B cell (primary cell): ENCODE measurements at regions not wholly inside any gene's neighbourhood (a gene's known extent, or its start where the extent isn't known, plus 50 kb on each side); places are given as distances from the start of the nearest gene placed in this dataset.

ENCODE experiments used
- ATAC-seq: fragments of 200-7000 bp; cut with Tn5 transposase; one replicate; pipeline ENCODE4 v1.10.0; 2021; ENCODE audit warnings: low read depth, mild to moderate bottlenecking, moderate number of reproducible peaks, moderate library complexity
- CTCF ChIA-PET: fragments of 350-600 bp; sonication (Branson Sonifier 250); formaldehyde crosslinking; loops from one replicate; lab custom pipeline; 2021; ENCODE audit warnings: antibody characterized with exemption, inconsistent platforms; lab: Charles Lee
- POLR2A ChIA-PET: fragments of 350-600 bp; sonication (Branson Sonifier 250); formaldehyde crosslinking; loops from one replicate; lab custom pipeline; 2021; ENCODE audit warnings: antibody characterized with exemption; lab: Charles Lee
- DNase-seq: peaks from one replicate; pipeline ENCODE4 v3.0.0; 2013
- H2AFZ ChIP-seq: 2 replicates; pipeline ENCODE4 v1.6.1; 2012; ENCODE audit warnings: mild to moderate bottlenecking, low read depth, low read length; ENCODE audit not compliant: insufficient read depth, poor library complexity, severe bottlenecking
- H3K27ac ChIP-seq, 2 donors: 1 replicate in 1 of 2; 2 replicates in 1 of 2; pipeline ENCODE4 v1.5.1; 2012 to 2013; ENCODE audit warnings: low read length in 2 of 2, mild to moderate bottlenecking in 2 of 2, moderate library complexity in 1 of 2
- H3K27me3 ChIP-seq, 4 experiments: fragments of 200-600 bp in 1 of 4; sonication (generic) in 1 of 4; replicated peaks in 1 of 4; 1 replicate in 2 of 4; 2 replicates in 2 of 4; pipeline versions ENCODE4 v1.6.1 to v1.7.0; 2013 to 2016; ENCODE audit warnings: low read length in 3 of 4, mild to moderate bottlenecking in 2 of 4, mixed read lengths in 1 of 4, moderate library complexity in 1 of 4; ENCODE audit not compliant: insufficient read depth in 4 of 4, control insufficient read depth in 3 of 4; ENCODE audit errors: control extremely low read depth in 1 of 4
- H3K36me3 ChIP-seq, 2 experiments: replicated peaks in 1 of 2; 1 replicate in 1 of 2; 2 replicates in 1 of 2; pipeline versions ENCODE4 v1.6.1 to v1.7.1; 2013; ENCODE audit warnings: low read length in 1 of 2; ENCODE audit not compliant: insufficient read depth in 2 of 2, control insufficient read depth in 1 of 2; ENCODE audit errors: control extremely low read depth in 1 of 2, extremely low read depth in 1 of 2
- H3K4me1 ChIP-seq, 2 donors: fragments of 200-600 bp in 1 of 2; sonication (generic) in 1 of 2; 1 replicate in 1 of 2; 2 replicates in 1 of 2; pipeline versions ENCODE4 v1.5.1 to v1.6.1; 2013 to 2017; ENCODE audit warnings: low read length in 2 of 2; ENCODE audit not compliant: control insufficient read depth in 2 of 2, insufficient read depth in 2 of 2
- H3K4me2 ChIP-seq: replicated peaks from 2 replicates; pipeline ENCODE3; 2012; ENCODE audit warnings: mild to moderate bottlenecking, low read depth, low read length; ENCODE audit not compliant: poor library complexity, severe bottlenecking
- H3K4me3 ChIP-seq, 5 experiments: fragments of 200-600 bp in 1 of 5; sonication (generic) in 1 of 5; 1 replicate in 3 of 5; 2 replicates in 2 of 5; pipeline versions ENCODE4 v1.5.1 to v1.7.0; 2011 to 2016; ENCODE audit warnings: low read length in 4 of 5, mild to moderate bottlenecking in 4 of 5, low read depth in 2 of 5, control low read depth in 1 of 5, moderate library complexity in 1 of 5; ENCODE audit not compliant: insufficient read depth in 1 of 5; ENCODE audit errors: control extremely low read depth in 1 of 5, extremely low read depth in 1 of 5
- H3K79me2 ChIP-seq: fragments of 200-600 bp; sonication (generic); one replicate; pipeline ENCODE4 v1.6.0; 2016; ENCODE audit warnings: low read length; ENCODE audit not compliant: control insufficient read depth, insufficient read depth
- H3K9ac ChIP-seq: fragments of 200-600 bp; sonication (generic); 2 replicates; pipeline ENCODE4 v1.6.1; 2017; ENCODE audit warnings: mild to moderate bottlenecking, low read length, moderate library complexity
- H3K9me3 ChIP-seq, 3 donors: one replicate each; pipeline versions ENCODE4 v1.6.1 to v1.7.1; 2013; ENCODE audit warnings: low read length in 2 of 3; ENCODE audit not compliant: control insufficient read depth in 2 of 3, insufficient read depth in 1 of 3; ENCODE audit errors: control extremely low read depth in 1 of 3
- H4K20me1 ChIP-seq: 2 replicates; pipeline ENCODE4 v1.6.0; 2012; ENCODE audit warnings: mild to moderate bottlenecking, low read length; ENCODE audit not compliant: insufficient read depth, control insufficient read depth, poor library complexity, severe bottlenecking
- H3K27ac Mint-ChIP-seq: one replicate; pipeline ENCODE4 v1.8.0; 2021; ENCODE audit warnings: mixed read lengths
- H3K27me3 Mint-ChIP-seq: one replicate; pipeline ENCODE4 v1.8.0; 2021; ENCODE audit warnings: mixed read lengths
- H3K4me1 Mint-ChIP-seq: one replicate; pipeline ENCODE4 v1.8.0; 2021; ENCODE audit warnings: mixed read lengths
- H3K4me3 Mint-ChIP-seq: one replicate; pipeline ENCODE4 v1.8.0; 2021; ENCODE audit warnings: mixed read lengths
- H3K9me3 Mint-ChIP-seq: one replicate; pipeline ENCODE4 v1.8.0; 2022; ENCODE audit warnings: mixed read lengths; ENCODE audit not compliant: insufficient read depth
- CTCF ChIP-seq: fragments of 200-600 bp; IDR thresholded peaks from one replicate; pipeline ENCODE4 v1.8.0; 2022; ENCODE audit warnings: antibody characterized with exemption, mild to moderate bottlenecking
- EZH2 ChIP-seq: IDR thresholded peaks from 2 replicates; pipeline ENCODE4 v1.6.1; 2012; ENCODE audit warnings: borderline replicate concordance, low read depth, mild to moderate bottlenecking, moderate library complexity, low read length; ENCODE audit not compliant: insufficient read depth, poor library complexity, severe bottlenecking
- WGBS: methylation state at CpG from one replicate; pipeline ENCODE4 v1.1.5; 2013; ENCODE audit warnings: missing lambda C conversion rate; ENCODE audit not compliant: insufficient coverage; 5-methylcytosine and 5-hydroxymethylcytosine counted together
- intact Hi-C: fragments of 100-400 bp; cut with micrococcal nuclease; formaldehyde crosslinking; loops from one replicate; pipeline ENCODE4 v1.10.0; 2022

GRCh38 chr12:65681226-65681625 is 143.1 kb upstream of the HMGA2 start:
- TF ChIP-seq CTCF (no peak), EZH2 (no peak)

DNA sequence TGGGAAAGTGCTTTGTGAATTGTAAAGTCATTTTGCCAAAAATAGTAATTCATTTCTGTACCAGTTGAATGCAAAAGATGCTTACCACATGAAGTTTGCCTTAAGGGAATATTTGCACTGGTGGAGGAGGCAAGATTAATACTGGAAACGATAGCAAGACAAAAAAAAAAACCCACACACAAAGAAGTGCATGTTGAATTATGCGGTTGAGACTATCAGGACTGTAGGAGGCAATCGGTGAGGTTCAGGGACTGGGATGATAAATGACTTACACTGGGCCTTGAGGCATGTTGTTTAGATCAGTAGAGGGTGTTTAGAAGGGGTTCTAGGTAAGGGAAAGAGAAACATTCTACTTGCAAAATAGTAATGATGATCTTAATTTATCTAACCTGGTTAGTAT is 142.2 kb upstream of the HMGA2 start:
- H3K4me3 ChIP-seq: no peak overlapping the region
- DNase-seq (no peak), ATAC-seq (no peak)
- no peak for TF ChIP-seq CTCF
- TF ChIP-seq EZH2: no peak
- ChIA-PET POLR2A (no interaction called here), CTCF (no interaction called here)
- H3K36me3 ChIP-seq: no peaks in the 10 kb centered on the region
- H3K9me3 ChIP-seq: no peaks in the 10 kb centered on the region
- intact Hi-C loops: no loop called here
- H3K9ac ChIP-seq: no peak overlapping the region
- no peaks in the 10 kb centered on the region for H3K4me1 ChIP-seq
- 50% methylated on average over 2 of the region's 3 CpGs for WGBS
- H3K27me3 ChIP-seq: no peaks in the 10 kb centered on the region
- Mint-ChIP-seq H3K4me1 (no peaks in the 10 kb centered on the region), H3K9me3 (peaks cover 3% of the 10 kb centered on the region), H3K27me3 (no peaks in the 10 kb centered on the region), H3K4me3 (no peak overlapping the region), H3K27ac (no peak overlapping the region)
- H4K20me1 ChIP-seq: no peaks in the 10 kb centered on the region
- H3K4me2 ChIP-seq: no peak overlapping the region
- no peak overlapping the region for H2AFZ ChIP-seq
- no peak overlapping the region for H3K27ac ChIP-seq
- no peaks in the 10 kb centered on the region for H3K79me2 ChIP-seq

More at GRCh38 chr12:65681226-65681625, 143.1 kb upstream of the HMGA2 start:
- H3K4me3 ChIP-seq: no peak overlapping the region
- no peaks in the 10 kb centered on the region for H3K36me3 ChIP-seq
- no peaks in the 10 kb centered on the region for H4K20me1 ChIP-seq
- no peaks in the 10 kb centered on the region for H3K27me3 ChIP-seq
- H3K9me3 Mint-ChIP-seq: peaks cover 3% of the 10 kb centered on the region
- H3K4me2 ChIP-seq: no peak overlapping the region
- intact Hi-C loops: no loop called here
- no peaks in the 10 kb centered on the region for H3K9me3 ChIP-seq
- H3K79me2 ChIP-seq: no peaks in the 10 kb centered on the region
- ATAC-seq (no peak), DNase-seq (no peak)
- H2AFZ ChIP-seq: no peak overlapping the region
- ChIA-PET POLR2A (no interaction called here), CTCF (no interaction called here)
- H3K27ac ChIP-seq: no peak overlapping the region
- H3K27me3 Mint-ChIP-seq: no peaks in the 10 kb centered on the region
- no peak overlapping the region for H3K27ac Mint-ChIP-seq
- H3K4me1 Mint-ChIP-seq: no peaks in the 10 kb centered on the region
- WGBS: no CpG with 5 or more reads among the region's 1 CpG
- H3K4me1 ChIP-seq: no peaks in the 10 kb centered on the region
- no peak overlapping the region for H3K4me3 Mint-ChIP-seq
- H3K9ac ChIP-seq: no peak overlapping the region
